ENCODE measurements at regions not wholly inside any gene's neighbourhood (a gene's known extent, or its start where the extent isn't known, plus 50 kb on each side); places are given as distances from the start of the nearest gene placed in this dataset.

- no peak for TF ChIP-seq EZH2 (IDR thresholded peaks at IDR 0.05)
- TF ChIP-seq, protein P1, sequence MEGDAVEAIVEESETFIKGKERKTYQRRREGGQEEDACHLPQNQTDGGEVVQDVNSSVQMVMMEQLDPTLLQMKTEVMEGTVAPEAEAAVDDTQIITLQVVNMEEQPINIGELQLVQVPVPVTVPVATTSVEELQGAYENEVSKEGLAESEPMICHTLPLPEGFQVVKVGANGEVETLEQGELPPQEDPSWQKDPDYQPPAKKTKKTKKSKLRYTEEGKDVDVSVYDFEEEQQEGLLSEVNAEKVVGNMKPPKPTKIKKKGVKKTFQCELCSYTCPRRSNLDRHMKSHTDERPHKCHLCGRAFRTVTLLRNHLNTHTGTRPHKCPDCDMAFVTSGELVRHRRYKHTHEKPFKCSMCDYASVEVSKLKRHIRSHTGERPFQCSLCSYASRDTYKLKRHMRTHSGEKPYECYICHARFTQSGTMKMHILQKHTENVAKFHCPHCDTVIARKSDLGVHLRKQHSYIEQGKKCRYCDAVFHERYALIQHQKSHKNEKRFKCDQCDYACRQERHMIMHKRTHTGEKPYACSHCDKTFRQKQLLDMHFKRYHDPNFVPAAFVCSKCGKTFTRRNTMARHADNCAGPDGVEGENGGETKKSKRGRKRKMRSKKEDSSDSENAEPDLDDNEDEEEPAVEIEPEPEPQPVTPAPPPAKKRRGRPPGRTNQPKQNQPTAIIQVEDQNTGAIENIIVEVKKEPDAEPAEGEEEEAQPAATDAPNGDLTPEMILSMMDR (IDR thresholded peaks at IDR 0.05) = no peak
These were observed 540.6 kb upstream of the MIR17HG start for GRCh38 chr13:90806892-90807291.

Measured in neural progenitor cell (in vitro differentiated cells).